ENCODE measurements at regions not wholly inside any gene's neighbourhood (a gene's known extent, or its start where the extent isn't known, plus 50 kb on each side); places are given as distances from the start of the nearest gene placed in this dataset.

GRCh38 chr2:35160871-35161270, 1194.7 kb upstream of the CRIM1 start:
- H3K9me2 ChIP-seq (replicated peaks; ENCODE audit: insufficient read depth, low read length): no peaks in the 10 kb centered on the region

GRCh38 chr2:35125871-35126270, 1229.7 kb upstream of the CRIM1 start:
- Histone ChIP-seq H3K27me3 (ENCODE audit: low read length) (no peaks in the 10 kb centered on the region), H3K27ac (ENCODE audit: low read depth, low read length) (no peak overlapping the region), H3K79me2 (ENCODE audit: insufficient read depth, low read length) (no peaks in the 10 kb centered on the region), H3K9ac (ENCODE audit: low read length) (no peak overlapping the region), H2AFZ (ENCODE audit: low read depth, low read length, severe bottlenecking) (no peak overlapping the region), H3K4me2 (ENCODE audit: low read depth, low read length, poor library complexity, severe bottlenecking) (no peak overlapping the region), H3K9me3 (ENCODE audit: insufficient read depth, low read length) (no peaks in the 10 kb centered on the region), H4K20me1 (ENCODE audit: low read depth, low read length) (no peaks in the 10 kb centered on the region), H3K36me3 (ENCODE audit: low read length) (no peaks in the 10 kb centered on the region), H3F3A (ENCODE audit: insufficient read depth) (no peaks in the 10 kb centered on the region), H3K4me3 (ENCODE audit: insufficient read depth, low read length, poor library complexity, severe bottlenecking) (no peak overlapping the region), H3K9me2 (replicated peaks; ENCODE audit: insufficient read depth, low read length) (no peaks in the 10 kb centered on the region)
- TF ChIP-seq EZH2phosphoT487 (conservative IDR thresholded peaks at IDR 0.05; ENCODE audit: low read length) (no peak), CTCF (IDR thresholded peaks at IDR 0.05; ENCODE audit: insufficient read depth, low read length, poor library complexity, severe bottlenecking) (no peak)

More at GRCh38 chr2:35160871-35161270, 1194.7 kb upstream of the CRIM1 start:
- H4K20me1 ChIP-seq (ENCODE audit: low read depth, low read length): no peaks in the 10 kb centered on the region
- H3K4me3 ChIP-seq (ENCODE audit: insufficient read depth, low read length, poor library complexity, severe bottlenecking): no peak overlapping the region
- no peaks in the 10 kb centered on the region for H3K27me3 ChIP-seq (ENCODE audit: low read length)
- no peak overlapping the region for H3K27ac ChIP-seq (ENCODE audit: low read depth, low read length)
- H3F3A ChIP-seq (ENCODE audit: insufficient read depth): no peaks in the 10 kb centered on the region
- TF ChIP-seq EZH2phosphoT487 (conservative IDR thresholded peaks at IDR 0.05; ENCODE audit: low read length) (no peak), CTCF (IDR thresholded peaks at IDR 0.05; ENCODE audit: insufficient read depth, low read length, poor library complexity, severe bottlenecking) (no peak)
- H3K9me3 ChIP-seq (ENCODE audit: insufficient read depth, low read length): no peaks in the 10 kb centered on the region
- H3K79me2 ChIP-seq (ENCODE audit: insufficient read depth, low read length): no peaks in the 10 kb centered on the region
- no peak overlapping the region for H3K4me2 ChIP-seq (ENCODE audit: low read depth, low read length, poor library complexity, severe bottlenecking)
- no peak overlapping the region for H3K9ac ChIP-seq (ENCODE audit: low read length)
- no peak overlapping the region for H2AFZ ChIP-seq (ENCODE audit: low read depth, low read length, severe bottlenecking)
- no peaks in the 10 kb centered on the region for H3K36me3 ChIP-seq (ENCODE audit: low read length)

GRCh38 chr2:35125278-35125677, 1230.3 kb upstream of the CRIM1 start:
- Histone ChIP-seq H4K20me1 (ENCODE audit: low read depth, low read length) (no peaks in the 10 kb centered on the region), H3K27me3 (ENCODE audit: low read length) (no peaks in the 10 kb centered on the region), H3K79me2 (ENCODE audit: insufficient read depth, low read length) (no peaks in the 10 kb centered on the region), H3K36me3 (ENCODE audit: low read length) (no peaks in the 10 kb centered on the region), H2AFZ (ENCODE audit: low read depth, low read length, severe bottlenecking) (no peak overlapping the region), H3K9me3 (ENCODE audit: insufficient read depth, low read length) (no peaks in the 10 kb centered on the region), H3K9me2 (replicated peaks; ENCODE audit: insufficient read depth, low read length) (no peaks in the 10 kb centered on the region), H3K9ac (ENCODE audit: low read length) (no peak overlapping the region), H3F3A (ENCODE audit: insufficient read depth) (no peaks in the 10 kb centered on the region), H3K4me2 (ENCODE audit: low read depth, low read length, poor library complexity, severe bottlenecking) (no peak overlapping the region), H3K4me3 (ENCODE audit: insufficient read depth, low read length, poor library complexity, severe bottlenecking) (no peak overlapping the region), H3K27ac (ENCODE audit: low read depth, low read length) (no peak overlapping the region)
- TF ChIP-seq EZH2phosphoT487 (conservative IDR thresholded peaks at IDR 0.05; ENCODE audit: low read length): no peak
- TF ChIP-seq CTCF (IDR thresholded peaks at IDR 0.05; ENCODE audit: insufficient read depth, low read length, poor library complexity, severe bottlenecking): no peak

Measured in SU-DHL-6 (cell line).